Pons (tissue), 1 donor: ENCODE measurements at regions not wholly inside any gene's neighbourhood (a gene's known extent, or its start where the extent isn't known, plus 50 kb on each side); places are given as distances from the start of the nearest gene placed in this dataset.

ENCODE experiments used
- DNase-seq: peaks from one replicate; pipeline ENCODE4 v3.0.0-alpha.2; 2016; ENCODE audit warnings: low spot score

DNA sequence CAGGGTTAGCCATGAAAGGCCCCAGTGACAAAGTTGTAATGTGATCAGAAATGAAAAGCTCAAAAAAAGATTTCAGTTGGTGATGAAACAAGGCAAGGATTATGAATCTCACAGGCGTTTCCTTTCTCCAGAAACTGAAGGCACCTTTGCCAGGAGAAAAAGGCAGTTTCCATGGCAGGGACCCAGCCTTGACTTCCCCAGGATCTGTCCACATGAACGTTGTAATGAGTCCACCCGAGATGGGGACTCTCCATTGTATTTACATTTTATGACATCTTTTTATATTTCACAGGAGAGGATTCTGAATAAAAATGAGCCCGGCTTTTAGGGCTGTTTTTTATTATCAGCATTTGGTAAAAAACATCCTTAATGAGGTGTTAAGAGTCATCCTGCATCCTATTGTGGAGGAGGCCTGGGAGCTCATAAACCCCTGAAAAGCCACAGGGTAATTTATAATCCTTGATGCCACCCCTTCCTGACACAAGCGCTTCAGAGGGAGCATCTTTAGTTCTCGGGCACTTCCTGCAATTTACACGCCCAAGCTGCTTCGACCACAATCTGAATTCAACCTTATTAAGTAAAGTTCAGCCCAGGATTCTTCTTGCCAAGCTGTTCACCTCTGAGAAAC lies 74.1 kb upstream of the SALL4 start:
- DNase-seq = no peak

DNA sequence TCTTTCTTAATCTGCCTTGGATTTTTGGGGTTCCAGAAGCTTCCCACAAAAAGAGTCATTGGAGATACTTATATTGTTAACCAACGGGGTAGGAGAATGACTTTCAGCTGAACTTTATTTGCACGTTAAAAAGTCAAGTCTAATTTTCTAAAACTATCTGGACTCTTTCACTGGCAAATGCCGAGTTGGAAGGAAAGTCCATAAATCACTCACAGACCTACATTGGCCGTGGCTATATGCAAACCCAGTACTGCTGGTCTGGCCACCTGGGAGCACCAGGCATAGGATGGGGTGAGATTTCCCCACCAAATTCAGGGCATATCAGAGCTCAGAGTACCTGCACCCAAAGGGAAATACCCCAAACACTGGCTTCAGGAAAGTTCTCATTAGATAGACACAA lies 71.3 kb upstream of the SALL4 start:
- no peak for DNase-seq

DNA sequence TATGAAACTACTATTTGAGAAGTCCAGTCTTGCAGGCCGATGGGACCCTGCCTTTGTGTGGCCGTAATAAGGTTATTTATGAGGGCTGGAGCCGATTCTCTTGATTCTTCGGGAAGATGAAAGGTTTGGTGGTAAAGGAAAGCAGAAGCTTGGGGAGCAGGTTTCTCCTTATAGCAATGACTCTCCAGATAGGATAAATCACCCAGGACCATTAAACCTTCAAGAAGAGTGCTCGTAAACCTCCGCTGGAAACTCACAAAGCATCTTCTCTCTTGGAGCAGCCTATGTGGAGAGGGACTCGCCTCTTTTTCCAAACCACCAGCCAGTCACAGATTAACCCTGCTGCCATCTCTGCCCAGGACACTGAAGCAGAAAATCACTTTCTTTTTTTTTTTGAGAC lies 69.6 kb upstream of the SALL4 start:
- DNase-seq = no peak

DNA sequence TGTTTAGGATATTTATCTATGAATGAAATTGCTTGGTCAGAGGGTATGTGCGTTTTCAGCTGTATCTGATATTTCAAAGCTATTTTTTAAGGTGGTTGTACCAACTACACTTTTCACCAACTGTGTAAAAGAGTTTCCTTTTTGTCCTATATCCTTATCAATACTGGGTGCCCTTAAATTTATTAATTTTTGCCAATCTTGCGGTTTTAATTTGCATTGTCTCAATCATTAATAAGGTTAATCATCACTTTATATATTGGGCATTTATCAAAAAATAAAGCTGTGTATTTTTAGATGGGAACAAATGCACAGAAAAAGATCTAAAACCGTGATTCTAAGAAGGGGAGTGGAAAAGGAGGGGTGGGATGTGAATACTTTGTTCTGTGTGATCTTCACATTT lies 66.7 kb upstream of the SALL4 start:
- DNase-seq = no peak

DNA sequence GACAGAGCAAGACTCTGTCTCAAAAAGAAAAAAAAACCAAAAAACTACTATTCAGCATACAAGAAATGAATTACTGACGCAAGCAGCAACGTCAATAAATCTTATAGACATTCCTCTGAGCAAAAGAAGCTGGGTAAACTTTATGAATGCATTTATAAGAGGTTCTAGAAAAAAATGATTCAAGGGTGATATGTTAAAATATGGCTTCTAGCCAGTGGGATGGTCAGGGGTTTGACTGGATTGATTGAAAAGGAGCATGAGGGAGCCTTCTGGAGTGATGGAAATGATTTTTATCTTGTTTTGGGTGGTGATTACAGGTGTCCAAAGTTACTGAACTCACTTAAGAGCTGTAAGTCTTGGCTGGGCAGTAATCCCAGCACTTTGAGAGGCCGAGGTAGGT lies 64.9 kb upstream of the SALL4 start:
- DNase-seq = no peak

DNA sequence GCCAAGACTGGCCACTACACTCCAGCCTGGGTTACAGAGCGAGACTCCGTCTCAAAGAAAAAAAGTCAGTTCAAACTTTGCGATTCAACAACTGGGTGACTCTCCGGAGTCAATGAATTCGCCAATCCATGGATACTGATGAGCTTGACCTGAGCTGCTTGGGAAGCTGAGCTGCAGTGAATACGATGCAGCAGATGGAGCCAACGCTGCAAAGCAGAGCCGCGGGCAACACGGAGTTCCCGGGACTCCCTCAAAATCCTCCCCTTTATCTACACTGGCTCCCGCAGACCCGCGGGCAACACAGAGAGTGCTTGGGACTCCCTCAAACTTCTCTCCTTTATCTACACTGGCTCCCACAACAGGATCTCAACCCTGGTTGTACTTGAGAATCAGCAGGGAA lies 62.6 kb upstream of the SALL4 start:
- no peak for DNase-seq

DNA sequence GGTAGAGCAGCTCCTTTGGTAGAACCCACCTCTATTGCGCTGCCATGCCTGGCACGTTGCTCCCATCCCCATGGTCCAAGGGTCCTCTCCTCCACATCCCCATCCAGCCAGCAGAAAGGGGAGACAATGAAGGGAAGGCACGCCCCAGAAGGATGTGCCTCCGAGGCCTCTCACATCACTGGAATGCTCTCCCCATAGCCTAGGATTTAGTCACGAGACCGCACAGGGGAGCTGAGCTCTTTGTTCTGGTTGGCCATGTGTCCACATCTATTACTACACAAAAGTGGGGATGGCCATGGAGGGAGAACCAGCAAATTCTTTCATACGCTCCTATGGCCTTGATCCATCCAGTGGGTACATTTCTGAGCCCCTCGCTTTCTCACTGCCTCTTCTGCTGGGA lies 60.5 kb upstream of the SALL4 start:
- DNase-seq = no peak

DNA sequence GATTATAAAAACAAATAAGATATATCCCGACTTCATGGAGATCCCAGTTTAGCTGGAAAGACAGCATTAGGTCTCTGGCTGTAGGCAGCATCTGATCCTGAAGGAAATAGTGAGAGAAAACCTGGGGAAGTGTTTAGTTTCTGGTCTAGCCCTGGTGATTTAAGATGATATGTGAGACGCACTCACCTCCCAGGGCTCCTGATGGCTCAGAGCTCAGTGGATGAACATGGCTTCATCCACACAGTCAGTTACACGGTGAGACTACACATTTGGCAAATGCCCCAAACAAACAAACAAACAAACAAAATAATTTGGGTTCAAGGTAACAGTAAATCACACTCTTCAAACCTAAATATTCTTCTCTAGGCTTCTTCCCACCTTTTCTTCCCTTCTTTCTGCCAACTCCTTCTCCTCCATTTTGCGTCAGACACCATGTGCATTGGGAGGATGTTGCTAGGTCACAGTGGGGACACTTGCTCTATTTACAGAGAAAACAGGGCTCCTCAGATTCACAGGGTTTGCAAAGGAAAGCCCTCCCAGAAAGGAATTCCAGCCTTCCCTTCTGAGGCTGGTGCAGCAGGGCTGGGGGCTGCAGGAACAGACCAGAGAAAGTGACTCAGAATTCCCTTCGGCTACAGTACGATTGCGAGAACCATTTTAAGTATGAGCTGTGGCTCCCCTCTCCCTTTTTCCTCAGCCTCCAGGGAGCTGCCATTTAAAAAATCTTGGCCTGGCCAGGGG lies 59.6 kb upstream of the SALL4 start:
- DNase-seq = no peak

DNA sequence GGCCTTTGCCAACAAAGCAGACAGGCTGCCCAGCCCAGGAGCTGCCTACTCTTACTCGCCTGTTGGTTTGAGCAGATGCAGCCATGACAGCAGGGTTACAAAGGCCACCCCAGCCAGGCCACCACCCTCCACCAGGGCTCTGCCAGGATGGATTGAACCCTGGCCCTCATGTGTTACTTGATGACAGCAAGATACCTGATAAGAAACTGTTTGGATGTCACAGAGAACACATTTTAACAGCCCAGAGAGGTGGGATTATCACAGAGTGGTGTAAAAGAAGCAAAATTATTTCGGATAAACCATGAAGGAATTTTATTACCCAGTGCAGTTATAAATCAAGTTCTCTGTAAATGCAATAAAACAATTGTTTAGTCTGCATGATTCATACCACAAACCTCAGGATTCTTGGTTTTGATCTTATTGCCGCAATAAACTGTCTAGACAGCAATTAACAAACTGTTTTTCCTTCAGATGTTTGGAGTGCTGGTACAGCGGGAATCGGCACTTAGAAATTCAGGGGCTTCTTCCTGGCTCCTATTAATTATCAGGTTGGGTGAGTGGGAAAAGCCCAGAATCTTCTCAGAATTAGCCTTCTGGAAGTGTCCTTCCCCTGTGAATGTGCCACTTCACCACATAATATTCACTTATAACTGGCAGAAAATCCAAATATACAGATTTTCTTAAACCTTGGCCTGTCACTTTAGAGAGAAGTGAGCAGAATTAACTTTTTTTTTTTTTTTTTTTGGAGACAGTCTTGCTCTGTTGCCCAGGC lies 58.0 kb upstream of the SALL4 start:
- DNase-seq = no peak

DNA sequence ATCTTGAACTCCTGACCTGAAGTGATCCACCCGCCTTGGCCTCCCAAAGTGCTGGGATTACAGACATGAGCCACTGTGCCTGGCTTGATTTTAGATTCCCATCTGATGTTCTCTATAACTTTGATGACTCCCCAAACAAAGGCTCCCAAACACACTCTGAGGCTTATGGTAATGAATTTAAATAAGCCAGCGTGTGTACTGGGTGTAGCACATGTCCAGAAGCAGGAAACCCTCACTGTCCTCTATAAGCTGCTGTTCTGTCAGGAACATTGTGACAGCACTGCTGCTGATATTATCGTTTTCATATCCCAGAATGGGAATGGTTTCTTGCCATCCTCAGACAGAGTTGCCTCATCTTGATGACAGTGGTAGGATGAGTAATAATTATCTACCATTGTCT lies 54.1 kb upstream of the SALL4 start:
- no peak for DNase-seq

DNA sequence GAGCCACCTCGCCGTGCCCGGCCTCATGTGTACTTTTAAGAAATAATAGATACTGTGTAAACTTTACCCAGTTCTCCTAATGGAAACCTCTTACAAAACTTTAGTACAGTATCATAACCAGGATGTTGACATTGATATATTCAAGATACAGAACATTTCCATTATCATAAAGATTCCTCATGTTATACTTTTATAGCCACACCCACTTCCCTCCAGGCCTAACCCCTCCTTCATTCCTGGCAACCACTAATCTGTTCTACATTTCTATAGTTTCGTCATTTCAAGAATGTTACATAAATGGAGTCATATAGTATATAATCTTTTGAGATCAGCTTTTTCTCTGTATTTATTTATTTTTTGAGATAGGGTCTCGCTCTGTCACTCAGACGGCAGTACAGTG lies 52.6 kb upstream of the SALL4 start:
- DNase-seq = no peak
